ENCODE measurements at regions not wholly inside any gene's neighbourhood (a gene's known extent, or its start where the extent isn't known, plus 50 kb on each side); places are given as distances from the start of the nearest gene placed in this dataset.

DNA sequence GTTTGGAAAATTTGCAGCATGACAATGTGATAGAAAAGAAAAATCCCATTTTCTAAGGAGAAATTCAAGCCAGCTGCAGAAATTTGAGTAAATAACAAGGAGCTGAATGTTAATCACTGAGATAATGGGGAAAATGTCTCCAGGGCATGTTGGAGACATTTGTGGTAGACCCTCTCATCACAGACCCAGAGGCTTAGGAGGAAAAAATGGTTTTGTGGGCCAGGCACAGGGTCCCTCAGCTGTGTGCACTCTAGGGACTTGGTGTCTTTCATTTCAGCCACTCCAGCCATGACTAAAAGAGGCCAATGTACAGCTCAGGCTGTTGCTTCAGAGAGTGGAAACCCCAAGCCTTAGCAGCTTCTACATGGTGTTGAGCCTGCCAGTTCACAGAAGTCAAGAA is 111.4 kb upstream of the SYT10 start:
- TF ChIP-seq, protein P1, sequence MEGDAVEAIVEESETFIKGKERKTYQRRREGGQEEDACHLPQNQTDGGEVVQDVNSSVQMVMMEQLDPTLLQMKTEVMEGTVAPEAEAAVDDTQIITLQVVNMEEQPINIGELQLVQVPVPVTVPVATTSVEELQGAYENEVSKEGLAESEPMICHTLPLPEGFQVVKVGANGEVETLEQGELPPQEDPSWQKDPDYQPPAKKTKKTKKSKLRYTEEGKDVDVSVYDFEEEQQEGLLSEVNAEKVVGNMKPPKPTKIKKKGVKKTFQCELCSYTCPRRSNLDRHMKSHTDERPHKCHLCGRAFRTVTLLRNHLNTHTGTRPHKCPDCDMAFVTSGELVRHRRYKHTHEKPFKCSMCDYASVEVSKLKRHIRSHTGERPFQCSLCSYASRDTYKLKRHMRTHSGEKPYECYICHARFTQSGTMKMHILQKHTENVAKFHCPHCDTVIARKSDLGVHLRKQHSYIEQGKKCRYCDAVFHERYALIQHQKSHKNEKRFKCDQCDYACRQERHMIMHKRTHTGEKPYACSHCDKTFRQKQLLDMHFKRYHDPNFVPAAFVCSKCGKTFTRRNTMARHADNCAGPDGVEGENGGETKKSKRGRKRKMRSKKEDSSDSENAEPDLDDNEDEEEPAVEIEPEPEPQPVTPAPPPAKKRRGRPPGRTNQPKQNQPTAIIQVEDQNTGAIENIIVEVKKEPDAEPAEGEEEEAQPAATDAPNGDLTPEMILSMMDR (IDR thresholded peaks at IDR 0.05), result no peak
- TF ChIP-seq, protein P2, sequence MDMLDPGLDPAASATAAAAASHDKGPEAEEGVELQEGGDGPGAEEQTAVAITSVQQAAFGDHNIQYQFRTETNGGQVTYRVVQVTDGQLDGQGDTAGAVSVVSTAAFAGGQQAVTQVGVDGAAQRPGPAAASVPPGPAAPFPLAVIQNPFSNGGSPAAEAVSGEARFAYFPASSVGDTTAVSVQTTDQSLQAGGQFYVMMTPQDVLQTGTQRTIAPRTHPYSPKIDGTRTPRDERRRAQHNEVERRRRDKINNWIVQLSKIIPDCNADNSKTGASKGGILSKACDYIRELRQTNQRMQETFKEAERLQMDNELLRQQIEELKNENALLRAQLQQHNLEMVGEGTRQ (IDR thresholded peaks at IDR 0.05; ENCODE audit: borderline replicate concordance, low read depth, low read length), result no peak
- TF ChIP-seq EP300 (IDR thresholded peaks at IDR 0.05; ENCODE audit: borderline replicate concordance in 1 of 2, low read depth in 1 of 2, low read length in 1 of 2), result no peak
